ENCODE measurements at regions not wholly inside any gene's neighbourhood (a gene's known extent, or its start where the extent isn't known, plus 50 kb on each side); places are given as distances from the start of the nearest gene placed in this dataset.

DNA sequence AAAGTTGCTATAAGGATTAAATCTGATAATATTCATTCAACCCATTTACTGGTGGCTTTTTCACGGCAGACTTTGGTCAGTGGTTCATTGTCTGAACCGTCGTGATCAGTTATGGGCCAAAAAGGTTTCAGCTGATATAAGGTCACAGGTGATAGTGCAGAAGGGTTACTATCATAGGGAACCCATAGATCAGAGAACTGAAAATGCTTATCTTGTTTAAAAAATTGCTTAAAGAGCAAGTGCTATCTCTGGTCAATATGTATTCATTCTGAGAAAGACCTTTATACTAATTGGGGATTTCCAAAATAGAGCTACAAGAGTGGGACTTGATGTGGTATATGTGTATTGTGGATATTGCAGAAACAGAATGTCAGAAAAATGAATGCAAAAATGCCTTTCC, 147.8 kb upstream of the SEMA3E start:
- DNase-seq (ENCODE audit: low read depth): no peak
- TF ChIP-seq, protein P1, sequence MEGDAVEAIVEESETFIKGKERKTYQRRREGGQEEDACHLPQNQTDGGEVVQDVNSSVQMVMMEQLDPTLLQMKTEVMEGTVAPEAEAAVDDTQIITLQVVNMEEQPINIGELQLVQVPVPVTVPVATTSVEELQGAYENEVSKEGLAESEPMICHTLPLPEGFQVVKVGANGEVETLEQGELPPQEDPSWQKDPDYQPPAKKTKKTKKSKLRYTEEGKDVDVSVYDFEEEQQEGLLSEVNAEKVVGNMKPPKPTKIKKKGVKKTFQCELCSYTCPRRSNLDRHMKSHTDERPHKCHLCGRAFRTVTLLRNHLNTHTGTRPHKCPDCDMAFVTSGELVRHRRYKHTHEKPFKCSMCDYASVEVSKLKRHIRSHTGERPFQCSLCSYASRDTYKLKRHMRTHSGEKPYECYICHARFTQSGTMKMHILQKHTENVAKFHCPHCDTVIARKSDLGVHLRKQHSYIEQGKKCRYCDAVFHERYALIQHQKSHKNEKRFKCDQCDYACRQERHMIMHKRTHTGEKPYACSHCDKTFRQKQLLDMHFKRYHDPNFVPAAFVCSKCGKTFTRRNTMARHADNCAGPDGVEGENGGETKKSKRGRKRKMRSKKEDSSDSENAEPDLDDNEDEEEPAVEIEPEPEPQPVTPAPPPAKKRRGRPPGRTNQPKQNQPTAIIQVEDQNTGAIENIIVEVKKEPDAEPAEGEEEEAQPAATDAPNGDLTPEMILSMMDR (conservative IDR thresholded peaks at IDR 0.05; ENCODE audit: low read depth, low read length): no peak
- H3K4me3 ChIP-seq (ENCODE audit: low read length): no peak overlapping the region

DNA sequence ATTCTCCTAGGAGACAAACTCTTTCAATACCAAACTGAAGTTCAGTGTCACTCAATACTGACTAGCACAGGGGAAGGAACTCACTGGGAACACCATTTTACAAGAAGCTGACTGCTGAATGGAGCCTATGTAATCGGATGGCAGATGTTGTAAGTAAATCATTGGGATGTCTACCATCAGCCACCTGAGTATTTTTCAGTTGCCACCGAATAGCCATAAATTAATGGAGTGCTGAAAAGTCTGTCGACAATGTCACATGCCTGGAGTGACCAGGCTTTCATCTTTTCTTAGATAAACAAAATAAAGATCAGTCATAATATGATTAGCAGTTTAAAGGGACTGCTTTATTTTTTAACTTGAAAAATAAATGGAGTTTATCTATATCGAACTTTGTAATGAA, 145.9 kb upstream of the SEMA3E start:
- TF ChIP-seq, protein P1 (conservative IDR thresholded peaks at IDR 0.05; ENCODE audit: low read depth, low read length): no peak
- no peak overlapping the region for H3K4me3 ChIP-seq (ENCODE audit: low read length)
- no peak for DNase-seq (ENCODE audit: low read depth)

DNA sequence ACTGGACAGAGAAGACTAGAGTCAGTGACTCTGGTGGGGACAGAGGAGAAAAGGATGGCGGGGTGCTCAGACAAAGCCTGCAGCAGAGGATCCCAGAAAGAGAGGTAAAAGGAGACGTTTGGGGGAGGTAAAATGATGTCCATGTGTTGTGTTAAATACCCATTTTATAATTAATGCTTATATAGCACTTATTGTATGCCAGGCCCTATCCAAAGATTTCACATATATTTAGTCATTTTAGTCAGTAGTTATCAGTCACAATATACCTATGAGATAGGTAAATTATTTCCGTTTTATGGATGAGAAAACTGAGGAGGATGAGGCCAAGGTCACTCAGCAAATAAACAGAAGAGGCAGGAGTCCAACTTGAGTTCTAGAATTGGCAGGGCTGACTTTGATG, 144.6 kb upstream of the SEMA3E start:
- no peak overlapping the region for H3K4me3 ChIP-seq (ENCODE audit: low read length)
- TF ChIP-seq, protein P1 (conservative IDR thresholded peaks at IDR 0.05; ENCODE audit: low read depth, low read length): no peak
- no peak for DNase-seq (ENCODE audit: low read depth)

DNA sequence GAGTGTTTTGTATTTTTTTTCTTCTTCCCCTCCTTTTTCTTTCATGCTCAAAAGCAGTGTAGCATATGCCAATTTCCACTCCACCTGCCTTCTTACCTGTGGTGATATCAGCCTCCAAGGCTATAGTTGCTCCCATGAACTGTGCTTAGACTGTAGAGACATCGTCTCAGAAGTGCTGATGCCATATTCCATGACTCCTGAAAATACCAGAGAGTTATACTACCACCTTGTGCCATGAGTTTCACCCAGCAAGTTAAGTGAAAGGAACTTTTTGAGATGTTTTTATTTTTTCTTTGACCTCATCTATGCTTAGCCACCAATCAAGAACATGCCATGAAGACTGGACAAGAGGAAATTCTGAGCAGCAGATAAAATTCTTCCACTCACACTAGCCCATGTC, 142.8 kb upstream of the SEMA3E start:
- TF ChIP-seq, protein P1 (conservative IDR thresholded peaks at IDR 0.05; ENCODE audit: low read depth, low read length): no peak
- H3K4me3 ChIP-seq (ENCODE audit: low read length): no peak overlapping the region
- DNase-seq (ENCODE audit: low read depth): no peak

DNA sequence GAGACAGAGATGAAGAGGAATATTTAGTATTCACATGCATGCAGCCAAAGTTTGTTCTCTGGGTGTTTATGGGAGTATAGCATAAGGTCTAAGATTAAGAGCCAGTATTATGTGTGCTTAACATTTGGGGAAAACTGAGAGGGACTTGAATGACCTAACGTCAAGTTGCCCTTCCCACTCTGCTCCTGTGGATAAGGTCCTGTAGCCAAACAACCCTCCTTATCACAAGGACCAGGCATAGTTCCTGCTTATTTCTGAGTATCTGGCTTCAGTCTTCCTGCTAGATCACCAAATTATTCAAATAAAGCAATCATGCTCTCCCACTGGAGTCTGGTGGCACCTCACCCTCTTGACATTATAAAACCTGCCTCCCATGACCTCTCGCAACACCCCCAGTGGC, 137.9 kb upstream of the SEMA3E start:
- TF ChIP-seq, protein P1 (conservative IDR thresholded peaks at IDR 0.05; ENCODE audit: low read depth, low read length): no peak
- H3K4me3 ChIP-seq (ENCODE audit: low read length): no peak overlapping the region
- DNase-seq (ENCODE audit: low read depth): no peak

DNA sequence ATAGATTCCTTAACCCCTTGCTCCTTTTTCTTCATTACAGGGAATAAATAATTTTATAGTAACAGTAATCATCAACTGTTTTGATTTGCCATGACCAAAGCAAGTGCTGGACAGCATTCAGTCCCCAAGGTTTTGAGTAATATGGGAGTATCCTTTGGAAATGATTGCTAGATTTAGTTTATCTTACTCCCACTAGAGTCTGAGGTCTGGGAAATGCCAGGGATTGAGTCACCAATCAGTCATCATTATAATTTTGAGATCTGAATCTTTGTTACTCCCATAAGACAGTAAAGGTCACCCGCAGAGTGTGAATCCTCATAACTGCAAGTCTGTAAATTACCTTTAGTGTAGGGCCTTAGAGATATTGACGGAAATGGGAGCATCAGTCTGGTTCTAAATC, 133.7 kb upstream of the SEMA3E start:
- no peak for DNase-seq (ENCODE audit: low read depth)
- TF ChIP-seq, protein P1 (conservative IDR thresholded peaks at IDR 0.05; ENCODE audit: low read depth, low read length): no peak
- H3K4me3 ChIP-seq (ENCODE audit: low read length): no peak overlapping the region

DNA sequence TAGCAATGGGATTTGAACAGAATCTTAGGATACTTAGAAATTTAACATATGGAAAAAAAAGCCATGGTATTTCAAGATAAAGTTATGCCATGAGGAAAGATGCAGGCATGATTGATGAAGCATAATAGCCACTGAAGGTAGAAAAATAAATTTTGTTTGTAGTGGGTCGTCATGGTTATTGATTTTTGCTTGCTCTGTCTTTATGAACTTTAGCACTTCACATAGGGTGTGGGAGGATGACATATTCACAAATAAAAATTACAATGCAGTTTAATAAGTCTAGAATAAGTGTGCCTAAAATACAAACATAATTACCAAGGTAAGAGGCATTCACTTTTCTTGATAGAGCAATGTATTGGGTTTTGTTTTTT, 129.1 kb upstream of the SEMA3E start:
- DNase-seq (ENCODE audit: low read depth): no peak
- no peak overlapping the region for H3K4me3 ChIP-seq (ENCODE audit: low read length)
- TF ChIP-seq, protein P1 (conservative IDR thresholded peaks at IDR 0.05; ENCODE audit: low read depth, low read length): no peak
